ENCODE measurements at regions not wholly inside any gene's neighbourhood (a gene's known extent, or its start where the extent isn't known, plus 50 kb on each side); places are given as distances from the start of the nearest gene placed in this dataset.

GRCh38 chr13:85694992-85695391 lies 104.2 kb downstream of the SLITRK6 start:
- DNase-seq (no peak), ATAC-seq (ENCODE audit: low read depth in 2 of 2) (no peak)
- Mint-ChIP-seq H3K27ac (no peak overlapping the region), H3K36me3 (no peaks in the 10 kb centered on the region), H3K4me3 (no peak overlapping the region), H3K4me1 (no peaks in the 10 kb centered on the region), H3K9me3 (peaks cover 0 to 35% (median 16%) of the 10 kb centered on the region in 7 donors), H3K27me3 (no peaks in the 10 kb centered on the region)
- peaks cover 0 to 7% of the 10 kb centered on the region in 2 experiments for H3K9me3 ChIP-seq (ENCODE audit: control insufficient read depth in 2 of 2, low read length in 2 of 2)
- H3K4me3 ChIP-seq (ENCODE audit: low read depth, low read length) = no peak overlapping the region
- no peak overlapping the region for H3K27ac ChIP-seq (ENCODE audit: insufficient read depth, low read length, poor library complexity, severe bottlenecking)
- H3K4me1 ChIP-seq (ENCODE audit: control insufficient read depth, insufficient read depth, low read length, poor library complexity, severe bottlenecking) = no peaks in the 10 kb centered on the region
- no peaks in the 10 kb centered on the region for H3K27me3 ChIP-seq (ENCODE audit: control insufficient read depth, insufficient read depth, low read length)
- H3K36me3 ChIP-seq (ENCODE audit: control insufficient read depth, insufficient read depth, low read length) = no peaks in the 10 kb centered on the region

- Histone ChIP-seq H3K4me1 (ENCODE audit: control insufficient read depth, insufficient read depth, low read length, poor library complexity, severe bottlenecking) (no peaks in the 10 kb centered on the region), H3K27ac (ENCODE audit: insufficient read depth, low read length, poor library complexity, severe bottlenecking) (no peak overlapping the region), H3K4me3 (ENCODE audit: low read depth, low read length) (no peak overlapping the region), H3K9me3 (ENCODE audit: control insufficient read depth in 2 of 2, low read length in 2 of 2) (peaks cover 0 to 7% of the 10 kb centered on the region in 2 experiments), H3K36me3 (ENCODE audit: control insufficient read depth, insufficient read depth, low read length) (no peaks in the 10 kb centered on the region), H3K27me3 (ENCODE audit: control insufficient read depth, insufficient read depth, low read length) (no peaks in the 10 kb centered on the region)
- H3K36me3 Mint-ChIP-seq = no peaks in the 10 kb centered on the region
- no peaks in the 10 kb centered on the region for H3K4me1 Mint-ChIP-seq
- H3K27ac Mint-ChIP-seq = no peak overlapping the region
- no peak for ATAC-seq (ENCODE audit: low read depth in 2 of 2)
- H3K27me3 Mint-ChIP-seq = no peaks in the 10 kb centered on the region
- H3K9me3 Mint-ChIP-seq = peaks cover 0 to 27% (median 10%) of the 10 kb centered on the region in 7 donors
- DNase-seq = no peak
- H3K4me3 Mint-ChIP-seq = no peak overlapping the region
These were observed 105.2 kb downstream of the SLITRK6 start for GRCh38 chr13:85693889-85694511.

- Mint-ChIP-seq H3K27ac (no peak overlapping the region), H3K36me3 (no peaks in the 10 kb centered on the region), H3K27me3 (no peaks in the 10 kb centered on the region), H3K9me3 (peaks cover 0 to 20% (median 8%) of the 10 kb centered on the region in 7 donors), H3K4me1 (no peaks in the 10 kb centered on the region), H3K4me3 (no peak overlapping the region)
- Histone ChIP-seq H3K27me3 (ENCODE audit: control insufficient read depth, insufficient read depth, low read length) (no peaks in the 10 kb centered on the region), H3K4me3 (ENCODE audit: low read depth, low read length) (no peak overlapping the region), H3K9me3 (ENCODE audit: control insufficient read depth in 2 of 2, low read length in 2 of 2) (peaks cover 2 to 6% of the 10 kb centered on the region in 2 experiments), H3K27ac (ENCODE audit: insufficient read depth, low read length, poor library complexity, severe bottlenecking) (no peak overlapping the region), H3K4me1 (ENCODE audit: control insufficient read depth, insufficient read depth, low read length, poor library complexity, severe bottlenecking) (no peaks in the 10 kb centered on the region), H3K36me3 (ENCODE audit: control insufficient read depth, insufficient read depth, low read length) (no peaks in the 10 kb centered on the region)
- no peak for DNase-seq
- no peak for ATAC-seq (ENCODE audit: low read depth in 2 of 2)
These were observed 108.9 kb downstream of the SLITRK6 start for GRCh38 chr13:85690368-85690767.

DNA sequence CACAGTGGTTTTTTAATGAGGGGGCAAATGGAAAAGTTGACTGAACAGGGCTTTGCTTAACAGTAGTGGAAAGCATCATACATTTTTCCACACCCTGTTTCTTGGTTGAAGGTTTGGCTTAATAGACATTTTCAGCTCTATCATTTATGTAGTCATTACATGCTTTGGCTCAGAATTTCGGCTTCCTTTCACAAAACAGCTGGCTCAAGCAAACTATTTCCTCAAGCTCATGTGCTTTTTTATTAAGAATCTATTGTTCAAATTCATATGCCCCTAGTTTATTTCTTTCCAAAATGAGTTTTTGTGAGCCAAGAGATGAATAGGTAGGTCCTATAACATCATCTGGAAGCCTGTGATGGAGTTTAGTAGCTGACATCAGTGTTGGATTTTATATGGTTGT lies 113.8 kb downstream of the SLITRK6 start:
- Mint-ChIP-seq H3K36me3 (no peaks in the 10 kb centered on the region), H3K4me1 (no peaks in the 10 kb centered on the region), H3K27me3 (no peaks in the 10 kb centered on the region), H3K4me3 (no peak overlapping the region), H3K9me3 (peaks cover 0 to 13% (median 3%) of the 10 kb centered on the region in 7 donors), H3K27ac (no peak overlapping the region)
- ATAC-seq (ENCODE audit: low read depth in 2 of 2) (no peak), DNase-seq (no peak)
- H3K4me3 ChIP-seq (ENCODE audit: low read depth, low read length) = no peak overlapping the region
- peaks cover under 1 to 6% of the 10 kb centered on the region in 2 experiments for H3K9me3 ChIP-seq (ENCODE audit: control insufficient read depth in 2 of 2, low read length in 2 of 2)
- H3K4me1 ChIP-seq (ENCODE audit: control insufficient read depth, insufficient read depth, low read length, poor library complexity, severe bottlenecking) = no peaks in the 10 kb centered on the region
- H3K36me3 ChIP-seq (ENCODE audit: control insufficient read depth, insufficient read depth, low read length) = no peaks in the 10 kb centered on the region
- H3K27me3 ChIP-seq (ENCODE audit: control insufficient read depth, insufficient read depth, low read length) = no peaks in the 10 kb centered on the region
- H3K27ac ChIP-seq (ENCODE audit: insufficient read depth, low read length, poor library complexity, severe bottlenecking) = no peak overlapping the region

- no peak for ATAC-seq (ENCODE audit: low read depth in 2 of 2)
These were observed 123.9 kb downstream of the SLITRK6 start for GRCh38 chr13:85675151-85675907.

DNA sequence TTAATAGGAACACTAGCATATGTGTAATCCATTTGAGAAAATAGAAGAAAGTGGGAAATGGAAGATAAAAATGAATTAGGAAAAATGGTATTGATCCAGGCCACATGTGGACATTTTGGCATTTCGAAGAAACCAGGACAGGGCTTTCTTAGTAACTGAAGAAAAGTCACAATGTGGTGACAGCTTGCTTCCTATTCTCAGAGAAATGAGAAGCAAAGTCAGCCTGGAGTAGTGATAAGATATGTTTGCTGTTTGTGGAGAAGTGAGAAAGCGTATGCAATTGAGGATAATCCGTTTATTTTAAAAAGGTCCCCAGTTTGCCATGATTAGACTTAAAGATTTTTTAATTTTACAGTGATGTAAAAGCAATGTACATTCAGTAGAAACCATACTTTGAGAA lies 127.9 kb downstream of the SLITRK6 start:
- no peaks in the 10 kb centered on the region for H3K4me1 Mint-ChIP-seq
- Histone ChIP-seq H3K27ac (ENCODE audit: insufficient read depth, low read length, poor library complexity, severe bottlenecking) (no peak overlapping the region), H3K4me1 (ENCODE audit: control insufficient read depth, insufficient read depth, low read length, poor library complexity, severe bottlenecking) (no peaks in the 10 kb centered on the region), H3K36me3 (ENCODE audit: control insufficient read depth, insufficient read depth, low read length) (no peaks in the 10 kb centered on the region), H3K4me3 (ENCODE audit: low read depth, low read length) (no peak overlapping the region), H3K9me3 (ENCODE audit: control insufficient read depth in 2 of 2, low read length in 2 of 2) (peaks cover 0 to 4% of the 10 kb centered on the region in 2 experiments), H3K27me3 (ENCODE audit: control insufficient read depth, insufficient read depth, low read length) (no peaks in the 10 kb centered on the region)
- no peaks in the 10 kb centered on the region for H3K27me3 Mint-ChIP-seq
- DNase-seq (no peak), ATAC-seq (ENCODE audit: low read depth in 2 of 2) (no peak)
- no peak overlapping the region for H3K4me3 Mint-ChIP-seq
- H3K9me3 Mint-ChIP-seq = peaks cover 2 to 23% (median 10%) of the 10 kb centered on the region in 7 donors
- no peaks in the 10 kb centered on the region for H3K36me3 Mint-ChIP-seq
- no peak overlapping the region for H3K27ac Mint-ChIP-seq

More at GRCh38 chr13:85675151-85675907, 123.9 kb downstream of the SLITRK6 start:
- Histone ChIP-seq H3K4me1 (ENCODE audit: control insufficient read depth, insufficient read depth, low read length, poor library complexity, severe bottlenecking) (no peaks in the 10 kb centered on the region), H3K27ac (ENCODE audit: insufficient read depth, low read length, poor library complexity, severe bottlenecking) (no peak overlapping the region), H3K9me3 (ENCODE audit: control insufficient read depth in 2 of 2, low read length in 2 of 2) (peaks cover 4% of the 10 kb centered on the region in 2 experiments), H3K36me3 (ENCODE audit: control insufficient read depth, insufficient read depth, low read length) (no peaks in the 10 kb centered on the region), H3K27me3 (ENCODE audit: control insufficient read depth, insufficient read depth, low read length) (no peaks in the 10 kb centered on the region), H3K4me3 (ENCODE audit: low read depth, low read length) (no peak overlapping the region)
- Mint-ChIP-seq H3K4me3 (no peak overlapping the region), H3K36me3 (no peaks in the 10 kb centered on the region), H3K27ac (no peak overlapping the region), H3K9me3 (peaks cover 4 to 19% (median 12%) of the 10 kb centered on the region in 7 donors), H3K4me1 (no peaks in the 10 kb centered on the region), H3K27me3 (no peaks in the 10 kb centered on the region)
- DNase-seq = no peak

DNA sequence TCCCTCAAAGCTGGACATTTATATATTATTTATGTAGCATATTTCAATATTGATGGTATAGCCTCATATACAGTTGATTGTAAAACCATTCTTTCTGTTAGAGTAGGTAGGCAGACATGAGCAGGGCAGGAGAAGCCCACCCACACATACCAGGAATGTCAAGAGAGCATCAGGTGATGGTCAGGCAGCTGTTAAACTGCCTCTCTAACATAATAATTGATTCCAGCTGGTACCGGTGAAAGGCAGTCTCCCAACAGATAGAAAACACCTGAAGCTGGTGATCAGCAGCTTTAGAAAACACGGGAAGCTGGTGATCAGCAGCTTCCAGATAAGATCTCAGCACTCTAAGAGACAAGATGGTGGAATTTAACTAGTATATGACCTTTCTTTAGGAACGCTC lies 132.9 kb downstream of the SLITRK6 start:
- DNase-seq (no peak), ATAC-seq (ENCODE audit: low read depth in 2 of 2) (no peak)
- H3K4me1 Mint-ChIP-seq = no peaks in the 10 kb centered on the region
- Histone ChIP-seq H3K4me1 (ENCODE audit: control insufficient read depth, insufficient read depth, low read length, poor library complexity, severe bottlenecking) (no peaks in the 10 kb centered on the region), H3K36me3 (ENCODE audit: control insufficient read depth, insufficient read depth, low read length) (no peaks in the 10 kb centered on the region), H3K4me3 (ENCODE audit: low read depth, low read length) (no peak overlapping the region), H3K27me3 (ENCODE audit: control insufficient read depth, insufficient read depth, low read length) (no peaks in the 10 kb centered on the region), H3K9me3 (ENCODE audit: control insufficient read depth in 2 of 2, low read length in 2 of 2) (no peaks in the 10 kb centered on the region), H3K27ac (ENCODE audit: insufficient read depth, low read length, poor library complexity, severe bottlenecking) (no peak overlapping the region)
- no peaks in the 10 kb centered on the region for H3K27me3 Mint-ChIP-seq
- no peak overlapping the region for H3K4me3 Mint-ChIP-seq
- H3K27ac Mint-ChIP-seq = no peak overlapping the region
- peaks cover 8 to 16% (median 12%) of the 10 kb centered on the region in 7 donors for H3K9me3 Mint-ChIP-seq
- no peaks in the 10 kb centered on the region for H3K36me3 Mint-ChIP-seq

GRCh38 chr13:85665286-85665685 lies 133.9 kb downstream of the SLITRK6 start:
- Mint-ChIP-seq H3K4me1 (no peaks in the 10 kb centered on the region), H3K36me3 (no peaks in the 10 kb centered on the region), H3K4me3 (no peak overlapping the region), H3K9me3 (peaks cover 5 to 12% (median 11%) of the 10 kb centered on the region in 7 donors), H3K27ac (peak overlapping the region in 1 of 3 donors; percentile 38), H3K27me3 (no peaks in the 10 kb centered on the region)
- ATAC-seq (ENCODE audit: low read depth in 2 of 2) (no peak), DNase-seq (no peak)
- H3K4me1 ChIP-seq (ENCODE audit: control insufficient read depth, insufficient read depth, low read length, poor library complexity, severe bottlenecking) = no peaks in the 10 kb centered on the region
- no peaks in the 10 kb centered on the region for H3K36me3 ChIP-seq (ENCODE audit: control insufficient read depth, insufficient read depth, low read length)
- H3K27me3 ChIP-seq (ENCODE audit: control insufficient read depth, insufficient read depth, low read length) = no peaks in the 10 kb centered on the region
- H3K4me3 ChIP-seq (ENCODE audit: low read depth, low read length) = no peak overlapping the region
- H3K9me3 ChIP-seq (ENCODE audit: control insufficient read depth in 2 of 2, low read length in 2 of 2) = no peaks in the 10 kb centered on the region
- H3K27ac ChIP-seq (ENCODE audit: insufficient read depth, low read length, poor library complexity, severe bottlenecking) = no peak overlapping the region
